Activated CD4-positive, alpha-beta T cell treated with anti-CD3 and anti-CD28 coated beads for 36 hours (primary cell): ENCODE measurements at regions not wholly inside any gene's neighbourhood (a gene's known extent, or its start where the extent isn't known, plus 50 kb on each side); places are given as distances from the start of the nearest gene placed in this dataset.

Experiments
- ATAC-seq: fragments of 200-7000 bp; cut with Tn5 transposase; one replicate; pipeline ENCODE4 v1.10.0; 2021; ENCODE audit warnings: mild to moderate bottlenecking, moderate library complexity
- CTCF ChIA-PET: fragments of 350-600 bp; sonication (Branson Sonifier 250); formaldehyde crosslinking; loops from one replicate; lab custom pipeline; 2021; ENCODE audit warnings: antibody characterized with exemption; lab: Charles Lee
- POLR2A ChIA-PET: fragments of 350-600 bp; sonication (Branson Sonifier 250); formaldehyde crosslinking; loops from one replicate; lab custom pipeline; 2021; ENCODE audit warnings: antibody characterized with exemption, inconsistent platforms; lab: Charles Lee
- DNase-seq: peaks from one replicate; pipeline ENCODE4 v3.0.0-alpha.2; 2020
- H3K27ac Mint-ChIP-seq: one replicate; pipeline ENCODE4 v1.8.0; 2021; ENCODE audit warnings: mixed read lengths
- H3K27me3 Mint-ChIP-seq: one replicate; pipeline ENCODE4 v1.8.0; 2021; ENCODE audit warnings: mixed read lengths
- H3K36me3 Mint-ChIP-seq: one replicate; pipeline ENCODE4 v1.8.0; 2021; ENCODE audit warnings: low read depth, mixed read lengths
- H3K4me1 Mint-ChIP-seq: one replicate; pipeline ENCODE4 v1.8.0; 2021; ENCODE audit warnings: mixed read lengths
- H3K4me3 Mint-ChIP-seq: one replicate; pipeline ENCODE4 v1.8.0; 2021; ENCODE audit warnings: mild to moderate bottlenecking, moderate library complexity, mixed read lengths
- H3K9me3 Mint-ChIP-seq: one replicate; pipeline ENCODE4 v1.8.0; 2021; ENCODE audit warnings: low read depth, mixed read lengths
- intact Hi-C, 2 experiments: fragments of 100-400 bp; cut with DNase I in 1 of 2; cut with micrococcal nuclease in 1 of 2; formaldehyde crosslinking; loops; one replicate each; pipeline versions ENCODE4 v1.14.2 to v1.15.1; 2022 to 2024; cut with DNase I, micrococcal nuclease

GRCh38 chr7:22574754-22575520 is 74.9 kb upstream of the STEAP1B start:
- ChIA-PET POLR2A (no interaction called here), CTCF (interaction anchor here (0.6 to 2.0 kb wide), 3 partner anchors 11 to 208 kb away, joined by 3 to 7 read pairs (median 3); no protein-coding TSS in a partner anchor)
- DNase-seq = no peak
- Mint-ChIP-seq H3K9me3 (no peaks in the 10 kb centered on the region), H3K27me3 (peaks cover 43% of the 10 kb centered on the region), H3K27ac (no peak overlapping the region), H3K36me3 (no peaks in the 10 kb centered on the region), H3K4me3 (no peak overlapping the region), H3K4me1 (peaks cover 1% of the 10 kb centered on the region)
- no peak for ATAC-seq
- intact Hi-C loops = loop anchor here in 1 of 2 experiments (5.0 kb wide), 1 partner anchor 47 kb away; no protein-coding TSS in a partner anchor

- DNase-seq = no peak
- H3K4me3 Mint-ChIP-seq = no peak overlapping the region
- peaks cover 3% of the 10 kb centered on the region for H3K4me1 Mint-ChIP-seq
- no peak for ATAC-seq
- no peak overlapping the region for H3K27ac Mint-ChIP-seq
- intact Hi-C loops = loop anchor here in 1 of 2 experiments (5.0 kb wide), 1 partner anchor 49 kb away; no protein-coding TSS in a partner anchor
- no peaks in the 10 kb centered on the region for H3K9me3 Mint-ChIP-seq
- ChIA-PET CTCF (interaction anchor here (0.6 to 1.6 kb wide), 3 partner anchors 12 to 576 kb away, joined by 3 to 6 read pairs (median 4); no protein-coding TSS in a partner anchor), POLR2A (no interaction called here)
- no peaks in the 10 kb centered on the region for H3K36me3 Mint-ChIP-seq
- H3K27me3 Mint-ChIP-seq = peaks cover 50% of the 10 kb centered on the region
These were observed 72.9 kb upstream of the STEAP1B start for GRCh38 chr7:22572937-22573336.

GRCh38 chr7:22572292-22572691 is 72.3 kb upstream of the STEAP1B start:
- CTCF ChIA-PET = no interaction called here
- Mint-ChIP-seq H3K4me3 (no peak overlapping the region), H3K36me3 (no peaks in the 10 kb centered on the region), H3K4me1 (peaks cover 3% of the 10 kb centered on the region), H3K27ac (no peak overlapping the region), H3K27me3 (peaks cover 51% of the 10 kb centered on the region), H3K9me3 (no peaks in the 10 kb centered on the region)
- no peak for DNase-seq
- ATAC-seq = no peak
- intact Hi-C loops = loop anchor here in 1 of 2 experiments (5.0 kb wide), 1 partner anchor 50 kb away; no protein-coding TSS in a partner anchor
- POLR2A ChIA-PET = no interaction called here

- peaks cover 51% of the 10 kb centered on the region for H3K27me3 Mint-ChIP-seq
- H3K27ac Mint-ChIP-seq = no peak overlapping the region
- no peak overlapping the region for H3K4me3 Mint-ChIP-seq
- no peaks in the 10 kb centered on the region for H3K36me3 Mint-ChIP-seq
- intact Hi-C loops = loop anchor here in 1 of 2 experiments (5.0 kb wide), 1 partner anchor 51 kb away; no protein-coding TSS in a partner anchor
- H3K9me3 Mint-ChIP-seq = no peaks in the 10 kb centered on the region
- ATAC-seq (no peak), DNase-seq (no peak)
- ChIA-PET CTCF (interaction anchor here (1.5 kb wide), 1 partner anchor 11 kb away, joined by 5 read pairs; no protein-coding TSS in a partner anchor), POLR2A (no interaction called here)
- H3K4me1 Mint-ChIP-seq = peaks cover 3% of the 10 kb centered on the region
These were observed 71.8 kb upstream of the STEAP1B start for GRCh38 chr7:22571766-22572165.

- CTCF ChIA-PET = interaction anchor here (0.9 to 1.4 kb wide), 4 partner anchors 9 to 149 kb away, joined by 3 to 4 read pairs (median 4); no protein-coding TSS in a partner anchor
These were observed 69.8 kb upstream of the STEAP1B start for GRCh38 chr7:22569586-22570321.

GRCh38 chr7:22566592-22566991 is 66.6 kb upstream of the STEAP1B start:
- no peak for ATAC-seq
- POLR2A ChIA-PET = no interaction called here
- Mint-ChIP-seq H3K27me3 (peaks cover 63% of the 10 kb centered on the region), H3K4me1 (peaks cover 47% of the 10 kb centered on the region), H3K9me3 (no peaks in the 10 kb centered on the region), H3K4me3 (no peak overlapping the region), H3K36me3 (no peaks in the 10 kb centered on the region), H3K27ac (no peak overlapping the region)
- CTCF ChIA-PET = no interaction called here
- DNase-seq = no peak
- intact Hi-C loops = loop anchor here in 1 of 2 experiments (10.0 kb wide), 1 partner anchor 298 kb away; no protein-coding TSS in a partner anchor

More at GRCh38 chr7:22569586-22570321, 69.8 kb upstream of the STEAP1B start:
- Mint-ChIP-seq H3K9me3 (no peaks in the 10 kb centered on the region), H3K4me1 (peaks cover 18% of the 10 kb centered on the region), H3K27me3 (peaks cover 61% of the 10 kb centered on the region), H3K36me3 (no peaks in the 10 kb centered on the region), H3K27ac (no peak overlapping the region), H3K4me3 (no peak overlapping the region)
- no peak for DNase-seq
- peak; percentile 30 for ATAC-seq
- intact Hi-C loops = loop anchor here (5.0 to 10.0 kb wide), 2 partner anchors 53 to 295 kb away; no protein-coding TSS in a partner anchor
- POLR2A ChIA-PET = no interaction called here

- Mint-ChIP-seq H3K27ac (no peak overlapping the region), H3K4me3 (no peak overlapping the region), H3K36me3 (no peaks in the 10 kb centered on the region), H3K9me3 (no peaks in the 10 kb centered on the region), H3K27me3 (peaks cover 61% of the 10 kb centered on the region), H3K4me1 (peaks cover 49% of the 10 kb centered on the region)
- ATAC-seq = no peak
- intact Hi-C loops = loop anchor here in 1 of 2 experiments (10.0 kb wide), 1 partner anchor 299 kb away; no protein-coding TSS in a partner anchor
- ChIA-PET CTCF (no interaction called here), POLR2A (no interaction called here)
- DNase-seq = no peak
These were observed 66.2 kb upstream of the STEAP1B start for GRCh38 chr7:22566176-22566575.

GRCh38 chr7:22565315-22565811 is 65.4 kb upstream of the STEAP1B start:
- CTCF ChIA-PET = interaction anchor here (0.6 to 13.8 kb wide), 5 partner anchors 11 to 453 kb away, joined by 3 to 311 read pairs (median 3); partner anchors contain the start of gene IL6
- H3K36me3 Mint-ChIP-seq = no peaks in the 10 kb centered on the region
- ATAC-seq (no peak), DNase-seq (no peak)
- H3K9me3 Mint-ChIP-seq = no peaks in the 10 kb centered on the region
- no peak overlapping the region for H3K27ac Mint-ChIP-seq
- H3K4me1 Mint-ChIP-seq = peaks cover 49% of the 10 kb centered on the region
- intact Hi-C loops = loop anchor here (2.0 to 10.0 kb wide), 4 partner anchors 75 to 299 kb away; no protein-coding TSS in a partner anchor
- H3K4me3 Mint-ChIP-seq = no peak overlapping the region
- peaks cover 54% of the 10 kb centered on the region for H3K27me3 Mint-ChIP-seq
- POLR2A ChIA-PET = no interaction called here

GRCh38 chr7:22564511-22565045 is 64.6 kb upstream of the STEAP1B start:
- peaks cover 50% of the 10 kb centered on the region for H3K4me1 Mint-ChIP-seq
- no peak overlapping the region for H3K27ac Mint-ChIP-seq
- no peak overlapping the region for H3K4me3 Mint-ChIP-seq
- H3K27me3 Mint-ChIP-seq = peaks cover 49% of the 10 kb centered on the region
- no peak for DNase-seq
- no peaks in the 10 kb centered on the region for H3K9me3 Mint-ChIP-seq
- CTCF ChIA-PET = interaction anchor here (0.6 to 13.8 kb wide), 6 partner anchors 11 to 293 kb away, joined by 3 to 311 read pairs (median 5); partner anchors contain the start of gene IL6
- H3K36me3 Mint-ChIP-seq = no peaks in the 10 kb centered on the region
- POLR2A ChIA-PET = no interaction called here
- intact Hi-C loops = loop anchor here (2.0 to 10.0 kb wide), 5 partner anchors 76 to 300 kb away; no protein-coding TSS in a partner anchor
- ATAC-seq = no peak

GRCh38 chr7:22563621-22564241 is 63.7 kb upstream of the STEAP1B start:
- ChIA-PET POLR2A (interaction anchor here (0.9 to 1.0 kb wide), 2 partner anchors 163 to 219 kb away, joined by 3 read pairs; partner anchors contain the start of gene IL6), CTCF (interaction anchor here (0.8 to 13.8 kb wide), 6 partner anchors 10 to 492 kb away, joined by 3 to 311 read pairs (median 5); partner anchors contain the start of gene IL6)
- Mint-ChIP-seq H3K4me1 (peaks cover 50% of the 10 kb centered on the region), H3K27me3 (peaks cover 44% of the 10 kb centered on the region), H3K9me3 (no peaks in the 10 kb centered on the region), H3K36me3 (no peaks in the 10 kb centered on the region), H3K4me3 (no peak overlapping the region), H3K27ac (no peak overlapping the region)
- DNase-seq (peak; percentile 64), ATAC-seq (peak; percentile 80)
- intact Hi-C loops = loop anchor here (2.0 to 10.0 kb wide), 5 partner anchors 77 to 301 kb away; no protein-coding TSS in a partner anchor
